Muscle of back (tissue), 3 donors: ENCODE measurements at regions not wholly inside any gene's neighbourhood (a gene's known extent, or its start where the extent isn't known, plus 50 kb on each side); places are given as distances from the start of the nearest gene placed in this dataset.

Experiments used
- DNase-seq, 3 donors: peaks; one replicate each; pipeline versions ENCODE4 v3.0.0 to v3.0.0-alpha.2; 2013

DNA sequence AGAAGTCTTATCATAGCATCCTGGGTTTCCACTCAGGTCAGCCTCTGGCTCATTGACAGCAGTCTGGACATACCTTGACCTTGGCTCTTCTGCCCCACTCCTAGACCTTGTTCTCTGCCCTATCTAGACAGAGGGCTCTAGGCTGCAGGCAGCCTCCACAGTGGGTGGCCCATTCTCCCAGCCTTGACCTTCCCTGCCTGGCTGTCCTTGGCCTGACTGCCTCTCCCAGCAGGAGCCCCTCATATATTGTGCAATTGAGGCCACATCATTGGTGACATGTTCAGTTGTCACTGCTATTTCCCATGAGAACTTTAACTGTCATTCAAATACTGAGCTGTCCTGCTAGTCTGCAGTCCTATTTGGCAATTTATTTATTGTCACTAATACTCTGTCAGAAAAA lies 503.4 kb downstream of the PLXNA4 start:
- DNase-seq = no peak

DNA sequence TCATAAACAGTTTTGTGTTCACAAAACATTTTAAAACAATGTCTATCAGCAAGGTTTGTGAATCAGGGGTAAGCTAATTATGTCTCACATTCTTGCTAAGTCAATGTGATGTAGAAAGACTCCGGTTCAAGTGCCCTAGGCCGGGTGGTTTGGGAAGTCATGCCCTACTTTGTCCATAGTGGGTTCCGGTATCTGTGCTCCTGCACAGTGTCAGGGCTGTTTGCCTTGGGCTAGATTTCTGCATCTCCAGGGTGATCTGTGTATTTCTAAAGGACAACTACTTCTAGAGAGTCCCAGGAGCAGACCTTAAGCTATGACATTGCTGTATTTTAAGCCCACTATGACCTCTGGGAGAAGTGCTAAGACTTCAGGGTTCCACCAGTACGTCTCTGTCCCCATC lies 504.1 kb downstream of the PLXNA4 start:
- DNase-seq = no peak

DNA sequence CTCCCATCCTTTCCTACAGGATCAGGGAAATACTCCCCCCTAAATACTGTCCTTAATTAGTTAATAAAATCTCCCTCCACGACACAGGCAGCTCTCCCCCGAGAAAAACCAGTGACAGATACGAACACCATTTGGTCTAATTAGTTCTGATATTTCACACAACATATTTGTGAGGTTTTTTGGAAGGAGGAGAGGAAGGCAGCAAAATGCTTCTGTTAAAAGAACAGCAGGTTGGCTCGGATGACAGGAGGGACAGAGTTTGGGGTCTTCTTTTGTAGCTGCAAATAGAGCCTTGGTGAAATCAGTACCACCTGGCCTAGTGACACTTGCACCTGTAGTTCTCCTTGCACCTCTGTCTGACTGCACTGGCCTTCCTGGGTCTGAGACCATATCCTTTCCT lies 507.0 kb downstream of the PLXNA4 start:
- DNase-seq = no peak

DNA sequence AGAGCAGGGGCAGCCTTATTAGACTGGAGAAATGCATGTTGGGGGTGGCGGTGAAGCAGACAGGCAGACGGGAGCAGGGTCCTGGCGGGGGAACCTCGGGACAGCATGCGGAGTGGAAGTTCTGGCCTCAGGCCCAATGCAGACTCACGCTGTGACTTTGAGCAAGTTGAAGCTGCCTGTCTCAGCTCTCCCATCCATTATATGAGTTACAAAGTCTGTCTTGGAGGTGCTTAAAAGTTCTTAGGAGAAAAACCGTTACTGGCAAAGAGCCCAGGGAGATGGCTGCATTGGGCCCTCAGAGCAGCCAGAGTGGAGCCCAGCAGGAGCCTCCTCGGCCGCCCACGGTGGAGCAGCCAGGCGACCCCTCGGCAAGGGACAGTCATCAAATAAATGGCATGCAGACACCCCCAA lies 509.5 kb downstream of the PLXNA4 start:
- DNase-seq = peak; percentile 34 to 75 (median 51)

DNA sequence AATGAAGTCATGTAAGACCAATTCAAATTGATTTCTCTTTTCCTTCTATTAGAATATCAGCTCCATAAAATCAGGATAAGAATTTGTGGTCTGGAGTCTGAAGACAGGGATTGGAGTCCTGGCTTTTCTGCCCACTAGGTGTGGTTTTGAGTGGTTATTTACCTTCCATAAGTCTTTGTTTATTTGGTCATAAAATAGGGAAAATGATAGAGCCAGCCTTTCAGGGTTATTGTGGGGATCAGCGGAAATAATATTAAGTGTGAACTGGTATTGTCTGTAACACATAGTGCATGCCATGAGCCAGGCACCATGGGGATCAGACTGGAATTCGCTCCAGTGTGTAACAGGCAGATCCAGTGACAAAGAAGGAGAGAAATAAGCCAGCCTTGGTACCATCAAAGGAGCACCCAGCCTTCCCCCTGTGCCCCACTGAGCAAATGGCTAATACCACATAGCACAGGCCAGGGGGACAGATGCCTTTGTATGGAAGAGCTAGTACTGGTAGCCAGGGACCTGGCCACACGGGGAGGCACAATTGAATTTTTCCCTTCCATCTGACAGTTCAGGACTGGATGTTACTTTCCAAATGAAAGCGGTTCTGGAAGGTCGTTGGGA lies 509.7 kb upstream of the PODXL start:
- peak in 1 of 3 donors; percentile 18 for DNase-seq

DNA sequence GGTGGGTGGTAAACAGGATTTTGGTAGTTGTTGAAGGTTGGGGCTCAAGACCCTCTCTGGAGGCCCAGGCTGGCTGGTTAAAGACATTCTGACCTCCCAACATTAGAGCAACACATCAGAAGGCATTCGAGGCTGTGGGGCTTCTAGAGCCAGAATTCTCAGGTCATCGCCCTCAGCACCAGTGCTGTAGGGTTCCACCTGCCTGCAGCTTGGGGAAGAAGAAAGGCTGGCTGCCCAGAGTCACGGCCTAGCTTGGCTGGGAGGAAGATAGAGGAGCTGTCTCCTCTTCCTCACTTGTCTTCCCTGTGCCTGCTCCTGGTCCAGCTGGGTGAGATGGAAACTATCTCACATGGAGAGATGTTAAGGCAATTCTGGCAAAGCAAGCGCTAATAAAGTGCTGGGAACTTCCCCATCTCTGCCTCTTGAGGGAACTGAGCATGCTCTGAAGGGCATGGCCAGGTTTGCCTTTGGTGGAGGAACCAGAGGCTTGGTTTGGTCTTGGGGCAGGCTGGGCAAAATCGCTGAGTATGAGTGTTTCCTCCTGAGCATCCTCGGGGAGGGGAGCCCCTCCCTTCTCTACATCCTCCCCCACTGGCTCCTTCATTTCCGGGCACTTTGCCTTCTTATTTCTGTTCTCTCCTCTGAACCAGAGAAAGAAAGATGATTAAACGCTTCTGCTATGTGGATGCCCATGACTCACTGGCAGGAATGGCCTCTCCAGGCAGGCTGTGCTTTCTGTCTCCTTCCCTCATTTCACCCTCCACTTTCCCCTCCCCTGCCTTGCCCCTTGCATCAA lies 509.0 kb upstream of the PODXL start:
- peak in 2 of 3 donors; percentile 34 to 96 for DNase-seq

DNA sequence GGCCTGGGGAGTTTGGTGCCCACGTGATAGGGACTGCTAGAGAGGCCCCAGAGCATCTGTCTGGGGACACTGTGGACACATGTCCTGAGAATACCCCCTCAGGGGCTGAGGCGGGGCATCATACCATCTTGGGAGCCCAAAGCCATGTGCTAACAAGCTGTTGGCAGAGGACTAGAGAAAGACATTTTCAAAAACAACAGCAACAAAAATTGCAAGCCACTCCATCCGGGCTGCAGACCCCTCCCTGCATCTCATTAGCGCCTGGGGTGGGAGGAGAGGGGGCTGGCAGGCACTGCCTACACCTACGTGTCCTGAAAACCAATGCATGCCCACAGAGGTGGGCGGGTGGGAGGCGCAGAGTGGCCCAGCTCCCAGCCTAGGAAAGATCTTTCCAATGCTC lies 507.4 kb upstream of the PODXL start:
- DNase-seq = no peak

DNA sequence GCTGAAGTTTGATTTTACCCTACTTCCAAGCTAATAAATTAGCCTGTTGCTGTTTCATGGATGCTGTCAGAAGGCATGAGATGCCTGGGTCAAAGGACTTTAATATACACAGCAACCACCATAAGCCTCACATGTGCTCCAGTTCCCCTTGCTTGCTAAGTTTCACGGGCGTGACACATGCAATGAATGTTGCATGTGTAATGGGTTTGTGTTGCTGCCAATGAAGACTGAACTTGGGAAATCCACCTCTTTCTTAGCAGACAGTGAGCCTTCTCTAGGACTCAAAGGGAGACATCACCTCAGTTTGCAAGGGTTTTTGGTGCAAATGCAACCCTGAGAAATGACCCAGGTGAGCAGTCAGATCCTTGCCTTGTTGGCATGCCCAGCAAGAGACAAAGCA lies 505.5 kb upstream of the PODXL start:
- DNase-seq = peak in 1 of 3 donors; percentile 25

DNA sequence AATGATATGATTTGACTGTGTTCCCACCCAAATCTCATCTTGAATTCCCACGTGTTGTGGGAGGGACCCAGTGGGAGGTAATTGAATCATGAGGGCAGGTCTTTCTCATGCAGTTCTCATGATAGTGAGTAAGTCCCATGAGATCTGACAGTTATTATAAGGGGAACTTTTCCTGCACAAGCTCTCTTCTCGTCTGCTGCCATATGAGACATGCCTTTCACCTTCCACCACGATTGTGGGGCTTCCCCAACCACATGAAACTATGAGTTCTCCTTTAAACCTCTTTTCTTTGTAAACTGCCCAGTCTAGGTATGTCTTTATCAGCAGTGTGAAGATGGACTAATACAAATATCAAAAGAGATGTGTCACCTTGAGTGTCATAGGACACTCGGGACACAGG lies 502.7 kb upstream of the PODXL start:
- DNase-seq = no peak

DNA sequence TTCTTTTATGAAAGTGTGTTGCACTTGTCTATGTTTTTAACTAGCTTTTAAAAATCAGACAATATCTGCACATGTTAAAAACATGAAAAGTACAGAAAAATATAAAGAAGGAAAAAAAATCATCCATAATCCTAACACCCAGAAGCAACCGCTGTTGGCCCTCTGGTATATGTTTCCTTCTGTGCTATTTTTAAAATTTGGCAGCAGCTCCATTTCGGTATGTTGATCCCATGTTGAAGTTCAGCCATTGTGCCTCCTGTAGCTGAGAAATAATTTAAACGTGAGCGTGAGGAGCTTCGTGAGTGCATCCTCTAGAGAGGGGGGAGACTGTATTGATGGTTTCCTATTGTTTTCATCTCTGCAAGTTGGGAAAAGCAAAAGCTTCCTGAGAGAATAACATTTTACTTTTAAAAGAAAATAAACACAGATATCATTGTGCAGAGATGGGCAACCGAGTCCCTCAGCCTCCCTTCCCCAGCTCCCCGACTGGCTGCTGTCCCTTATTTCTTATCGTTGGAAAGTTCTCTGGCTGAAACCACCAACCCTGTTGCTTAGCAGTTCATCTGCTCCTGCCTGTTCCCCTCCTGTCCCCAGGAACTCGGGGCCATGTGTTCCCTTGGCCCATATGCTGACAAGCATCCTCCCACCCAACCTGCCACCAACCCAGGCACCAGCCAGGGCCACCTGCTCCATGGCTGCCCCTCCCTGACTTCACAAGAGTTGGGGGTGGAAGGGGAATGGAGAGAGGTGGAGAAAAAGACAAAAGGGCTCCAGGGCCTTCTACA lies 499.1 kb upstream of the PODXL start:
- peak in 2 of 3 donors; percentile 12 to 23 for DNase-seq

DNA sequence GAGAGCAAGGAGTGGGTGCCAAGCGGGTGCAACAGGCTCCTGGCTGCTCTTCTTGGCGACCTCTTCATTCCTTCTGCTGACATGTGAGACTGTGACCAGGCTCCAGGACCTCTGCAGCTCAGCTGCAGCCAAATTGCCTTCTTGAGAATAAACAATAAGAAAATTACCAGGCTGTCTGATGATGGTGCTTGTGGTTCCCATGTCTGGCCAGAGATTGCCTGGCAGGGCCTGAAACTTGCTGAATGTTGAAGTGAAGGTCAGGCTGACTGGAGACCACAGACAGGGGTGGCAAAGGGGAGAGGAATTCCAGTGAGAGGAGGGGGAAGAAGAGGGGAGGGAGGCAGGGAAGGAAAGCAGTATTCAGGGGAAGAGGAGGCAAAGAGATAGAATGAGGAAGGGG lies 497.4 kb upstream of the PODXL start:
- no peak for DNase-seq

DNA sequence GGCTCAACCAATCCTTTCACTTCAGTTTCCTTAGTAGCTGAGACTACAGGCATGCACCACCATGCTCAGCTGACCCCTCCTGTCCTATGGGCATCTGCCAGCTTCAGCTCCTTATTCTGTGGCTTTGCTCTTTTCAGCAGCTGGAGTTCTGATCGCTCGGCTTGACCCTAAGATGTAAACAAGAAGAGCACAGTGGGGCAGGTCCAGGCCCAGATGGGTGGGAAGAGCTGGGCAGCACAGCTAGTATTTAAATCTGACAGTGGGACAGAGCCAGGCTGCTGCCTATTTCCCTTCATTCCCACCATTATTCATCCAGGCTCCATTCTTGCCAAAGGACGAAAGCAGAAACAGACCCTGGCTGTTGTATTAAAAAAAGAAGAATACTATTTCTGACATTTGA lies 494.9 kb upstream of the PODXL start:
- DNase-seq = no peak

DNA sequence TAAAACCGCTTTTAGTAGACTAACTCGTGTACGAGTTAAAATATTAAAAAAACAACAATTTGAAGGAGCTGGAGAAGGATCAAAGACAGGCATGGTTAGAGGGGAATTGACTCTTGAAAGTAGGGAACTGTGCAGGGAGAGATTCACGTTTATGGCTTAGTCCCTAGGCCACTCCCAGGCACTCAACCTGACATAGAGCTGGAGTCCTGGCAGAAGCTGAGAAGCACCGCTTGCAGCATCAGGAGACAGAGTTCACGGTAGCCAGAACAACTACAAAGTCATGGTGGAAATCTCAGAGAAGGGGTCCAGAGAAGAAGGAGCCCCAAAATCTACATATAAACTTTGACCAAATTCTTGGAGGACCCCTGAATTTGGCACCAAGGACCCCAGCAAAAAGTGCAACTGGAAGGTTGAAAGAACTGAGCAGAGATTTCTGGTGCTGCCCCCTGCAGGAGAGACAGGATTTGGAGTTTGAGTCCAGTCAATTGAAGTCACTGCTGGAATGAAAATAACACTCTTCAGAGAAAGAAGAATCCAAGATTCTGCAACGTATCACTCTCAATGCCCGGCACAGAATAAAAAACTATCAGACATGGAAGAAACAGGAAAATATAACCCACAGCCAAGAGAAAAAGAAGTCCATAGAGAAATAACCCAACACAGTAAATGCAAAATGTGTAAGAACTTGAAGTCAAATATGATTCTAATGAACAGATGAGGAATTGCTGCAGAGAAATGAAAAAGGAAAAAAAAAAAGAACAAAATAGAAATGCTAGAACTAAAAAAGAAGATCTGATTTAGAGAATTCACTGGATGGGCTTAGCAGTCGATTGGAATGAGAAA lies 493.3 kb upstream of the PODXL start:
- no peak for DNase-seq

DNA sequence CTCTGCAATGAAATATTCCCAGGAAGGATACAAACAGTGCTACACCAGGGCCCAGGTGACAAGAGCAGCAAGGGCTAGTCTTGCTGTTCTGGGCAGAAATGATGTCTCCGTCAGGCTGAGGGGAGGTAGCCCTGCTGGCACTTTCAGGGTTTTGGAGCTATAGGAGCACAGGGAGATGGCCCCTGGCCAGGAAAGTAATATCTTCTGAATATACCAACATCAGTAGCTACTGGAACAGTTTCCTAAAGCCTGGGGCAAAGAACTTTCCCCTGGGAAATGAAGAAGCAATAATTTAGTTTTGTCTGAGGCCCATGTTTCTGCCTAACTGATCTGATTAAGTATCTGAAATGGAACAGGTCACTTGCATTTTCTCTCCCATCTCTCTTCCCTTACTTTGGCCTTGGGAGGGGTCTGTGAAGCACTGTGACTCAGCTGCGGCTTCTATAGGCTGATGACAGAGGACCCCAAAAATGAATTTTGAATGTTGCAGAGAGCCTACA lies 489.1 kb upstream of the PODXL start:
- DNase-seq = no peak

DNA sequence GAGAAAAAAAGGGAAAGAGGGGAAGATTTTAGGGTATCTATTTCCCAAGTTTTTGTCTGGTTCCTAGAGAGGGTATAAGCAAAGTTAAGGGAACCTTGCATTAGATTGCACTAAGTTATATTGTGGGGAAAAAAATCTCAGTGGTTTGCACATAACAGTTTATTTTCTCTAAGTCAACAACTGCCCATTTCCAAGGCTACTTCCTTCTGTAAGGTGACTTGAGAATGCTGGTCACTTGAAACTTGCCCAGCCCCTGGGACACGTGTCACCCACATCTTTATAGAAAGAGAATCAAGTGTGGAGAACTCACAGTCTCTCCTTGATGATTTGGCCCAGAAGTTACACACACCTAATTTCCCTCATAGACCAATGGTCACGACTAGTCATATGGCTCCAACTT lies 488.6 kb upstream of the PODXL start:
- DNase-seq = no peak

DNA sequence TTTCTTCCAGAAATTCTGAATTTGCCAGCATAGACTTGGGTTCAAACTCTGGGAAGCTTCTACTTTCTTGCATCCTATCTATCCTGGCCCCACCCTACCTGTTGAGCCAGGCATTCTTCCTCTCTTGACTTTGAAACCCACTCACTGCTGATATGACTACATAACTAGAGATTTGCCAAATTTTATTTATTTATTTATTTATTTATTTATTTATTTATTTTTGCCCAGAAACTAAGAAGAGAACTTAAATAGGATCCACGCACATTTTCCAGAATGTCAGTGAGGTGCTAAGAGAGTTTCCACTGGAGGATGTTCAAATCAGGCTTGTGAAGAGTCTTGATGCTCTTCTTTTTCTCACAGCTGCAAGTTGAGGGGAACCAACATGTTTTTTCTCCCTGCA lies 487.8 kb upstream of the PODXL start:
- DNase-seq = no peak

DNA sequence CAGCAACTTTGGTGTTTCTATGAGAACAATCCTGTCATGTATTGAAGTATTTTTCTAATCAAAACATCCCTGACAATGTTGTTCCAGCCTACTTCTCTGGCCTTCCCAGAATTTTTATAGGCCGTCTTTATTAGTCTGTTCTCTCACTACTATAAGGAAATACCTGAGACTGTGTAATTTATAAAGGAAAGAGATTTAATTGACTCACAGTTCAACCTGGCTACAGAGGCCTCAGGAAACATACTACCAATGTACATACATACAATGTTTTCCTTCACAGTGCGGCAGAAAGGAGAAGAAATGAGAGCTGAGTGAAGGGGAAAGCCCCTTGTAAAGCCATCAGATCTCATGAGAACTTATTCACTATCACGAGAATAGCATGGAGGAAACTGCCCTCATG lies 484.7 kb upstream of the PODXL start:
- DNase-seq = no peak

DNA sequence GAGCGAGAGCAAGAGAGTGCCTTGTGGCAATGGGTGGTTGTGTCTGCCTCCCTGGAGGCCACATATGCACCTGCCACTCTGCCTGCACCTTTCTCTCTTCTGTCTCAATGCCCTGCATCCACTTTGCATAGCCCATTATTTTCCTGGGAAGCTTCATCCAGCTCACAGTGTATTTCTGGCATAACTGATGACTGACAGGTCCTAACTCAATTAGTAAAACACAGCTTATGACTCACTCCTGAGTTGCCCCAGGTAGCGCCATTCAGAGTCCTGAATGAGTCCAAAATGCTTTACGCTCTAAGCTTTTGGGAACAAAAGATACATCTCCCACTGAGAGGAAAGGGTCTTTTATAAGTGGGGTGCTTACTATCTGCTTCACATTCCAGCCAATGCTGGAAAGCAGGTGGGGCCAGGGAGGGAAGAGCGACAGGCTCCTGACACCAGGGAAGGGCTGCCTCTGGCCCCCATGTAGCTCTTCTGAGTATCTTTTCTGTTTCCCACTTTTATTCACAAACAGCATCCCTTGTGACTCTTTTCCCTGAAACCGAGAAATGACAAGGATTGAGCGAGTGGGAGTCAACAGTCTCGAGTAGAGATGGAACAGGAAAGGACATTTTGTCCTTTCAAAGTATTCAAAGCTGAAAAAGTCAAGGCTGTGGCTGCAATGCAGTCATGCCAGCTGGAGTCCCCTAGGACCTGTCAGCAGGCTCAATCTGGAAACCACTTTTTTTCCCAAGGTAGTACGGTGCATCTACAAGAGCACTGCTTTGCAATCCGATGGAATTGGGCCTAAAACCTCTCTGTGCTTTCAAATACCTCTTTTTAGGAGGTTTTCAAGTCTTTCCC lies 479.3 kb upstream of the PODXL start:
- no peak for DNase-seq

DNA sequence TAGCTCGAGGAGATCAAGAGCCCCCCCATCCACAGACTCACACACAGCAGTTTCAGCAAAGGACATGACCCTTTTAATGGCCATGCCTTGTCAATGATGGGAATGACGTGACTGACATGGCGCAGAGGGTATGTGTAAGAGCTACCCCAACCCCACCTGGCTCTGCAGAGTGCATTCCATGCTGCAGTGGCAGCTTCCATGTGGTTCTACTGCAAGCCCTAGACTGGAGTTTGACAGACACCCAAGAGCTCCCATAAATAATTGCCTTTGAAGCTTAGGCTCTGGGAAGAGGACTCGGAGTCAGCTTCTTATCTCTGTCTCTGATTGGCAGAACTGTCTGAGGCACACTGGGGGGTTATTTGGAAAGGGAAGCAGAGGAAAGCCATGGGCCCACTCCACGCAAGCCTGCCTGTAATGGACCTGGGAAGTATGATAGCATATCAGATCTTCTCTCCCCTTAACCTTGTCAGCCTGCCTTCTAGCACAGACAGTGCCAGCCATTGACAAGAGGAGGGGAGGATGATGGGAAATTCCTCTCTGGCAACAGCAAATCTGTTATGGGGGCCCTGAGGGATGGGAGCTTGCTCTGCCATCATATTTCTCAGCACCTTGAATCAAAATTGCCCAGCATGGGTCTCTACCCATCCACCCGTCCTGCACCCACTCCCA lies 478.5 kb upstream of the PODXL start:
- no peak for DNase-seq

DNA sequence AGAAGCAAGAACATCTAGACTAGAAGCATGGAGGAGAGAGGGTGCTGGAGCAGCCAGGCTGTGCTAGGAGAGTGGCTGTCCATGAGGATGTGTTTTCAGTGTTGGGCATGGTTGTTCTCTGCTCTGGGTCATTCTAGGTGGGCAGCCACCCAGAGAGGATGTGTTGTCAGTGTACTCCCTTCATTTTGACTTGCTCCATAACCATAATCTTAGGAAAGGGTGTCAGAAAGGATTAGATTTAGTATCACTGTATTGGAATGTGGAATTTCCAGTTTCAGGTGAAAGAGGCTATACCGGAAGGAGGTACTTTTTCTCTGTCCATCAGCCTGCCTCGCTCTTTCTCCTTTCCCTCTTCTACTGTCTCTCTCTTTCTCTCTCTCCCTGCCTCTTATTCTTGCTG lies 474.5 kb upstream of the PODXL start:
- DNase-seq = no peak
